ENCODE measurements at regions not wholly inside any gene's neighbourhood (a gene's known extent, or its start where the extent isn't known, plus 50 kb on each side); places are given as distances from the start of the nearest gene placed in this dataset.

DNA sequence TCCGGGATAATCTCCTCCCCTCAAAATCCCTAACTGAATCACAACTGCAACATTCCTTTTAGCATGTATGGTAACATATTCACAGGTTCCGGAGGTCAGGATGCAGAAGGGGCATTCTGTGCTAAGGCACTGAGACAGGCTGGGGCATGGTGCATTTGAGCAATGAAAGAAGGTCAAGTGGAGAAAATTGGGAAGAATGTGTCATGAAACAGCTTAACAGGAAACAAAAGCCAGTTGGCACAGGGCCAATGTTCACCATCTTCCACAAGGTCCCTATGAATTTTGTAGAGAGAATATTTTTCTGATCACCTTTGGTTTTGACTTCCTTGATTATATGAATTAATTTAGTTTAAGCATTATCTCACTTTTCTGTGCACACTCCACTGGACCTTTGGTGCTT is 587.7 kb upstream of the NR2F2 start:
- TF ChIP-seq EZH2 (IDR thresholded peaks at IDR 0.05; ENCODE audit: borderline replicate concordance, low read length) = no peak
- TF ChIP-seq, protein P1, sequence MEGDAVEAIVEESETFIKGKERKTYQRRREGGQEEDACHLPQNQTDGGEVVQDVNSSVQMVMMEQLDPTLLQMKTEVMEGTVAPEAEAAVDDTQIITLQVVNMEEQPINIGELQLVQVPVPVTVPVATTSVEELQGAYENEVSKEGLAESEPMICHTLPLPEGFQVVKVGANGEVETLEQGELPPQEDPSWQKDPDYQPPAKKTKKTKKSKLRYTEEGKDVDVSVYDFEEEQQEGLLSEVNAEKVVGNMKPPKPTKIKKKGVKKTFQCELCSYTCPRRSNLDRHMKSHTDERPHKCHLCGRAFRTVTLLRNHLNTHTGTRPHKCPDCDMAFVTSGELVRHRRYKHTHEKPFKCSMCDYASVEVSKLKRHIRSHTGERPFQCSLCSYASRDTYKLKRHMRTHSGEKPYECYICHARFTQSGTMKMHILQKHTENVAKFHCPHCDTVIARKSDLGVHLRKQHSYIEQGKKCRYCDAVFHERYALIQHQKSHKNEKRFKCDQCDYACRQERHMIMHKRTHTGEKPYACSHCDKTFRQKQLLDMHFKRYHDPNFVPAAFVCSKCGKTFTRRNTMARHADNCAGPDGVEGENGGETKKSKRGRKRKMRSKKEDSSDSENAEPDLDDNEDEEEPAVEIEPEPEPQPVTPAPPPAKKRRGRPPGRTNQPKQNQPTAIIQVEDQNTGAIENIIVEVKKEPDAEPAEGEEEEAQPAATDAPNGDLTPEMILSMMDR (IDR thresholded peaks at IDR 0.05; ENCODE audit: low read length) = no peak
